Ishikawa (cell line): ENCODE measurements at regions not wholly inside any gene's neighbourhood (a gene's known extent, or its start where the extent isn't known, plus 50 kb on each side); places are given as distances from the start of the nearest gene placed in this dataset.

Source experiments
- CEBPB ChIP-seq: IDR thresholded peaks from 2 replicates; pipeline ENCODE4 v1.6.1; 2012
- CREB1 ChIP-seq: IDR thresholded peaks from 2 replicates; pipeline ENCODE4 v1.6.1; 2012; ENCODE audit warnings: low read depth
- EGR1 ChIP-seq: IDR thresholded peaks from 2 replicates; pipeline ENCODE4 v1.6.1; 2012
- EP300 ChIP-seq: IDR thresholded peaks from 2 replicates; pipeline ENCODE4 v1.6.1; 2012; ENCODE audit warnings: borderline replicate concordance
- FOXM1 ChIP-seq: IDR thresholded peaks from 2 replicates; pipeline ENCODE4 v1.6.1; 2012; ENCODE audit warnings: low read depth, borderline replicate concordance
- MAX ChIP-seq: IDR thresholded peaks from 2 replicates; pipeline ENCODE4 v1.6.1; 2012
- NFIC ChIP-seq: IDR thresholded peaks from 2 replicates; pipeline ENCODE4 v1.6.1; 2012
- RAD21 ChIP-seq: IDR thresholded peaks from 2 replicates; pipeline ENCODE4 v1.6.1; 2012; ENCODE audit warnings: low read depth
- REST ChIP-seq: IDR thresholded peaks from 2 replicates; pipeline ENCODE4 v1.6.1; 2012; ENCODE audit warnings: low read depth, mild to moderate bottlenecking
- TAF1 ChIP-seq: IDR thresholded peaks from 2 replicates; pipeline ENCODE4 v1.6.1; 2012; ENCODE audit warnings: low read depth, mild to moderate bottlenecking
- TCF12 ChIP-seq: IDR thresholded peaks from 2 replicates; pipeline ENCODE4 v1.6.1; 2012; ENCODE audit warnings: low read depth
- TEAD4 ChIP-seq: IDR thresholded peaks from 2 replicates; pipeline ENCODE4 v1.6.1; 2012
- USF1 ChIP-seq: IDR thresholded peaks from 2 replicates; pipeline ENCODE4 v1.6.1; 2012
- YY1 ChIP-seq: IDR thresholded peaks from 2 replicates; pipeline ENCODE4 v1.6.1; 2012; ENCODE audit warnings: low read depth
- ZBTB7A ChIP-seq: IDR thresholded peaks from 2 replicates; pipeline ENCODE4 v1.6.1; 2012; ENCODE audit warnings: low read depth

- TF ChIP-seq TCF12 (no peak), REST (no peak), EGR1 (no peak), USF1 (no peak), NFIC (no peak), MAX (no peak), YY1 (no peak), TAF1 (no peak), CREB1 (no peak), RAD21 (no peak), FOXM1 (no peak), ZBTB7A (no peak), EP300 (no peak), TEAD4 (no peak), CEBPB (no peak)
Observed at GRCh38 chr13:84380866-84381265, 498.6 kb upstream of the SLITRK1 start.

DNA sequence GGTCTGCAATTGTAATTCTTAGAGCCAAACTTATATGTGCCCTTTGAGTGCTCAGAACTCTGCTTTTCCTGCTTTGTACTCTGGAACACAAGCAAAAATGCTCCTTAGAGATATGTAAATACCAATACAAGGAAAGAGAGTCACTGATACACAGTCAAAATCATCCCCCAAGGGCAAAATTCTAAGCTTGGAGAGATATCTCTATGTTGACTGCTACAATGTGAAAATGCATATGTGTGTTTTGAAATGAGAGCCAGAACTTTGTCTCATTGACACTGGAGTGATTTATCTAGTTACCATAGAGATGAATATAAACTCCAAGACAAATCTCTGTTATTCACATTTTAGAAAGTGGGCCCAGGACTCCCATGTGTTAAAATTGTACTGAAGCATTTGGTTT, 494.8 kb upstream of the SLITRK1 start:
- TF ChIP-seq CREB1 (no peak), USF1 (no peak), YY1 (no peak), NFIC (no peak), ZBTB7A (no peak)

DNA sequence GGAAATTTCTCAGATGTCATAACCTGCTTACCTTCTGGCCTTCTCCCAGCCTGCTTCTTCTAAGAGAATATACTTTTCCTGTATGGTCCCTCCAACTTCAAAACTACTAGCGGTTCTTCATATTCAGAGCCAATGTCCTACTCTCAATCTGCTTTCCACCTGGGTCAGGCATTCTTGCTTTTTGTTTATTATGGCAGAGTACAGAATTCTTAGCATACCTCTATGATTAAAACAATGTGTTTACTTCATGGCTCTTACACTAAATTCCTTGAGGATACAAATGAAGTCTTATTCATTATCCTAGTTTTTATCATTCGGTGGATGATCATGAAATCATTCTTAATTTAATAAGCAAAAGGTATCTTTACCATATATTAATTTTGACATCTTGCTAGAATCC, 484.2 kb upstream of the SLITRK1 start:
- TF ChIP-seq CREB1 (no peak), TCF12 (no peak), EP300 (no peak), TAF1 (no peak), NFIC (no peak), USF1 (no peak), RAD21 (no peak), REST (no peak)

DNA sequence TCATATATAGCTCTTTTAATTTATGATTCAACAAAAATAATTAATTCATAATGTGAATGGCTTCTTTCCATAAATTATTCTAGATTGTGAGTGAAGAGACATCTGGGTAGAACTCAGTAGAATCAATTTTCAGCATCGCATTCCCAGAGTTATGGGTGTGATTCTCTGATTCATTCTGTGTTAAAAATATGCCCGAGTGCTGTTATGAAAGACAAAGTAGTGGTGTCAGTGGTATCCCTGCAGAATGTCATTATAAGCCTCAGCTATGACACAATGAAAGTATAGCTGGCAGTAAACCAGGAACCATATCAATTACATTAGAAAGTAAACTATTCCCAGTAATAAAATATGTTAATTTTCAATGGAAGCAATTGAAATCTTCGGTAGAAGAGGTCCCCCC, 480.5 kb upstream of the SLITRK1 start:
- TF ChIP-seq CEBPB (no peak), YY1 (no peak), USF1 (no peak), TCF12 (no peak), EGR1 (no peak)

DNA sequence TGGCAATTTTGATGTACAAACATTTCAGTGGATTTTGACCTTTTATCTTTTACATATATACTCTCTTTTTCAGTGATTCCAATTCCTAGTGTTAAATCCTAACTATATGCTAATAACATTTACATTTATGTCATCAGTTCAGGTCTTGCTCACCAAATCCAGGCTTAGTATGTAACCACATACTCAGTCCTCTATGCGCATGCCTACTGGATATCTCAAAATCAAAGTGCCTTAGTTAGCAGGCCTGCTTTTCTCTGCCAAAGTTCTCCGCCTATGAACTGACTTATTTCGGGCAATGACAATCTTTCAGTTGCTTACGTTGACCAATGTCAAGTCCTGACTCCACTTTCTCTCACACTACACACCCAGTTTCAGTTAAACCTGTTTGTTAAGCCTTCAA, 478.5 kb upstream of the SLITRK1 start:
- TF ChIP-seq NFIC (no peak), CREB1 (no peak), EP300 (no peak), RAD21 (no peak), REST (no peak), EGR1 (no peak), CEBPB (no peak), TAF1 (no peak), TEAD4 (no peak)
